Inflammatory macrophage treated with lipopolysaccharide for 4 hours (primary cell): ENCODE measurements at regions not wholly inside any gene's neighbourhood (a gene's known extent, or its start where the extent isn't known, plus 50 kb on each side); places are given as distances from the start of the nearest gene placed in this dataset.
"Not testable (repeated sequence)": the region's sequence is repeated elsewhere in the genome, so short reads cannot be mapped to it uniquely, and the experiment has no call there.

Source experiments
- DNase-seq: peaks from one replicate; pipeline ENCODE4 v3.0.0-alpha.2; 2020

DNA sequence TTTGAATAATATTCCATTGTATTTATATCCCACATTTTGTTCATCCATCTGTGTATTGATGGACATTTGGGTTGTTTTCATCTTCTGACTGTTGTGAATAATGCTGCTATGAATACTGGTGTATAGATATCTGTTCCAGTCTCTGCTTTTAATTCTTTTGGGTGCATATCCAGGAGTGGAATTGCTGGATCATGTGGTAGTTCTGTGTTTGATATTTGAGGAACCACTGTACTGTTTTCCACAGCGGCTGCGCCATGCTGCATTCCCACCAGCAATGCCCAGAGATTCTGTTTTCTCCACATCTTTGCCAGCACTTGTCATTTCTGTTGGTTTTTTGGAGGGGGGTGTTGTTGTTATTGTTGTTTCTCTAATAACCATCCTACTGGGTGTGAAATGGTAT is 131.6 kb upstream of the KIF26B start:
- no peak for DNase-seq

DNA sequence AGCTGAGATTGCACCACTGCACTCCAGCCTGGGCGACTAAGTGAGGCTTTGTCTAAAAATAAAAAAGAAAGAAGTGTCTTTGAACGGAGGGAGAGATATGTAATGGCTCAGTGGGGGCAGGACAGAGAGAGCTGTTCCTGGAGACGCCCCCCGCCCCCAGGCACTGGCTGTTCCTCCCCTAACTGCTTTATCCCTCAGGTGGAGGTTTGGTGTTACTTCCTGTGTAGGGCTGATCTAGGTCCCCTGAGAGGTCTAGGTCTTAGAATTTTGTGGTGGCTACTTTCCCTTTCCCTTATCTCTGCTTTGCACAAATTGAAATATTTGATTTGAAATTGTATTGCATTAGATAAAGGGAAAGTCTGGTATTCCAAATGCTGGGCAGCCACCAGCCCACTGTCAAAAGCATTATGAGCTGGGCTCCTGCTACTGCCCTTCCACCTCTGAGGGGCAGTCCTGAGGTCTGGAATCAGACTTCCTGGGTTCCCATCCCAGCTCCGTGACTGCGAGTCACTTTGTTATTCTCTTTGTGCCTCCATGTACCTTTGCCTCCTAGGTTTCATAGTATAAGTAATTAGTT is 134.8 kb upstream of the KIF26B start:
- peak; percentile 8 for DNase-seq

DNA sequence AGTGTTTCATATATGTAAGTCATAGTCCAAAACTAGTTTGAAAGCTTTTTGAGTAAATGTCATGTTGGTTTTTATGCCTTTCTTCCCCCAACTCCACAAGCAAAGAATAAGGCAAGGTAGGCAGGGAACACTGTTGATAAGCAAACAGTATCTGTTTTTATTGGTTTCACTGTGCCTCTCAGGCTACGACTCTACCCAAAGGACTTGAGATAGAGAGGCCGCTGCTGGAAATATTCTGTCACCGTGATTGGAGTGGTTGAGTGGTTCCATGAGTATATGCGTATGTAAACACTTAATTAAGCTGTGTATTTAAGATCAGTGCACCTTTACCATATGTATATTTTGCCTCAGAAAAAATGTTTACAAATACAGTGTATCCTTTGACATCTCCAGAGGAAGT is 138.1 kb upstream of the KIF26B start:
- no peak for DNase-seq

DNA sequence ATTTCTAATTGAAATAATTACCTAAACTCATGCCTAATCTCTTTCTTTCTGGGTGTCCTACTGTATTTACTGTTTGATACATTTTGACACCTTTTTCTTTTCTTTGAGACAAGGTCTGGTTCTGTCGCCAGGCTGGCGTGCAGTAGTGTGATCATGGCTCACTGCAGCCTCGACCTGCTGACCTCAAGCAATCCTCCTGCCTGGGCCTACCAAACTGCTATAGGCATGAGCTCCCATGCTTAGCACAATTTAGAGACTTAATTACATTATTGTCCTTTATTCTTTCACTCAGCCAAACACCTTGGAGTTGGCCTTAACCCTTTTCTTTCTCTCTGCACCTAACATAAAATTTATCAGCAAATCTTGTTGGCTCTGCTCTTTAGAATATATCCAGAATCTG is 139.8 kb upstream of the KIF26B start:
- DNase-seq, result no peak

DNA sequence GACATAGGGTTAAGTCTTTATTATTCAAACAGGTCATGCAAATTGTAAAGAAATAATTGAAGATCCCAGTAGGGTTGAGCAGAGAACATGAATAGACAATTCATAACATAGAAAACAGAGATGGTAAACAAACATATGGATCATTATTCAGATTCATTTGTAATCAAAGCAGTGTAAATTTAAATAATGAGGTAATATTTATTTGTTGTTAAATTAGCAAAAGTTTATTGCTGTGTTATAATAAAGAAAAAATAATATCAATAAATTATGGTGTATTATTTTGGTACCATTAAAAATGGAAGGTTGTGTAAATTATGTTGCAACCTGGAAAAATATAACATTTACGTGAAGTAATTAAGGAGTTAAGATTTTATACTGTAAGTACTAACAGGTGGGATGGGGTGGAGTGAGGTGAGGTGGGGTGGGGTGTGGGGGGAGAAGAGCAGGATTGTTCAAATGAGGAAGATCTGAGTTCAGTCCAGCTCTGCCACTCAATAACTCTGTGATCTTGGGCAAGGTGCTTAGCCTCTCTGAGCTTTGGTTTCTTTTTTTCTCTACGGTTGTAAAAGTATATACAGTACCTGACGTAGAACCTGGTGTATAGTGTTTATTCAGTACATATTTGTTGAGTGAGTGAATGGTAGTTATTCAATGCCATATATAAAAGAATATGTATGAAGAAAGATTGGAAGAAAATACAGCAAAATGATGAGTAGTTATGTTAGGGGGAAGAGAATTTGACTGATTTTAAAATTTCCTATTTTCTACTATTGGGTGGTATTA is 140.3 kb upstream of the KIF26B start:
- DNase-seq, result no peak

DNA sequence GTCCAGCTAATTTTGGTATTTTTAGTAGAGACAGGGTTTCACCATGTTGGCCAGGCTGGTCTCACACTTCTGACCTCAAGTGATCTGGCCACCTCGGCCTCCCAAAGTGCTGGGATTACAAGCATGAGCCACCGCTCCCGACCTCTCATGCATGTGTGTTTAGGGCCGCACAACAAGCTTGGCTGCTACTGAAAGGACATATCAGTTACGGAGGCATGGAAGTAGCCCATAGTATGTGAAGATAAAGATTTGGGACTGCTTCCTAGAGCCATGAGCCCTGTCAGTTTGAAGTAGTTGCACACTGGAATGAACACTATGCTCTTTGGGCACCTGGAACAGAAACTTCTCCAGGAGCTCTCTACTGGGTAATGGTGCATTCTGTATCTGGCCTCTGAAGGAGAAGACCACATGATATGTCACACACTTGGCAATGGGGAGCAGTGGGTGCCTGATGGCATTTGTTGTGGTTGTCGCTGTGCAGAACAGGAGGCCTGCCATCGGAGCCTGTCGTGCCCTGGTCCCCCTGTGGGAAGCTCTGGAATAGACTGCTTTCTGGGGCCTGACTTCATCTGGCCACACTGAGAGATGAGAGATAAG is 144.7 kb upstream of the KIF26B start:
- no peak for DNase-seq

DNA sequence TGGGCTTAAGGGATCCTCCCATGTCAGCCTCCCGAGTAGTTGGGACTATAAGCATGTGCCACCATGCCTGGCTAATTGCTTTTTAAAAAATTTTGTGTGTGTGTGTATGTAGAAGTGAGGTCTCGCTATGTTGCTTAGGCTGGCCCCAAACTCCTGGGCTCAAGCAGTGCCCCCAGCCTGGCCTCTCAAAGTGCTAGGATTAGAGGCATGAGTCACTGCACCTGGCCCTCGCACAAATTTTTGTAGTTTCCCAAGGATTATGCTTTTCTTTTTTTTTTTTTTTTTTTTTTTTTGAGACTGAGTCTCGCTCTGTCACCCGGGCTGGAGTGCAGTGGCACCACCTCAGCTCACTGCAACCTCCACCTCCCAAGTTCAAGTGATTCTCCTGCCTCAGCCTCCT is 144.4 kb upstream of the HNRNPU start:
- no peak for DNase-seq

DNA sequence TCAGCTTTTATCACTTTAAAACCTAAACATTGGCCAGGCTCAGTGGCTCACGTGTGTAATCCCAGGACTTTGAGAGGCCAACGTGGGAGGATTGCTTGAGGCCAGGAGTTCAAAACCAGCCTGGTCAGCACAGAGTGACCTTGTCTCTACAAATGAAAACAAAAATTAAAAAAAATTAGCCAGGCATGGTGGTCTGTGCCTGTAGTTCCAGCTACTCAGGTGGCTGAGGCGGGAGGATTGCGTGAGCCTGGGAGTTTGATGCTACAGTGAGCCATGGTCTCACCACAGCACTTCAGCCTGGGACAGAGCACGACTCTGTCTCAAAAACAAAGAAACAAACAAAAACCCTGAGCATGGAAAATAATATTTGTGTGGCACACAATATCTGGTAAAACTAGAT is 143.5 kb upstream of the HNRNPU start:
- DNase-seq, result no peak

DNA sequence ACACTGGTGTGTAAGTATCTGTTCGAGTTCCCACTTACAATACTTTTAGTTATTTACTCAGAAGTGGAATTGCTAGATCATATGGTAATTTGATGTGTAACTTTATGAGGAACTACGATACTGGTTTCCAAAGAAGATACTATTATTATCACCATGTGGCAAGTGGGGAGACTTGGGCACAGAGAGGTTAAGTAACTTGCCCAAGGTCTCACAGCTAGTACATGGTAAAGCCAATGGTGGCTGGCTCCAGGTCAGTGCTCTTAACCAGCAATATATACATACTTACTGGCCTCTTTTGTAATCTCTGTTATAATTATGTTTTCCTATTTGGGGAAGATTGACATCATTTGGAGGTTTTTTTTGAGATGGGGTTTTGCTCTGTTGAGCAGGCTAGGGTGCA is 138.9 kb upstream of the HNRNPU start:
- peak; percentile 18 for DNase-seq

DNA sequence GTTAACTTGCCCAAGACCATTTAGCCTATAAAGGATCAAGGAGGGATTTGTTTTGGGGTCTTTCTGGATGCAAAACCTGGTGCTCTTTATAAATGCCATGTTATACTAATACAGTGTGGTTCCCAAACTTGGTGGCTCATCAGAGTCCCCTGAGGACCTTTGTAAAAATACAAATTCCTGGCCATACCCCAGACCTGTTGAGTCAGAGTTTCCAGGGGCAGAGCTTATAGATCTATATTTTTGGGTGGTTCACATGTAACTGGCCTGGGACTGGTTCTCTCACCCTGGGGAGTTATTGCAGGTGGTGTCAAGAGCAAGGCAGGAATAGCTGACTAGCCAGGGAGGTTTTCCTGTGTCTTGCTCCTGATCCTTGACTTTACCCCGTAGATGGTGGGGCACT is 136.9 kb upstream of the HNRNPU start:
- DNase-seq, result no peak

DNA sequence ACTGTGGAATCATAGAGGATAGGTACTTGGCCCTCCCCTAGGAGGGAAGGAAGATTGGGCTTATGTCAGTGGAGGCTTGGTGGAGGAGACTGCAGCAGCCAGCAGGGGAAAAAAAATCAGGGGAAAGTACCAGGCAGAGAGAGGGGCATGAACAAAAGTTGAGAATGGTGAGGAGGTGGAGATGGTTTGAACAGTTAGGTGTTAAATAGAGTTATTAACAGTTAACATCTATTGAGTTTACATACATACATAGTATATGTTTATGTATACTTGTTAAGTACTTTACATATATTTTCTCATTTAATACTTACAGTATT is 136.5 kb upstream of the HNRNPU start:
- no peak for DNase-seq

DNA sequence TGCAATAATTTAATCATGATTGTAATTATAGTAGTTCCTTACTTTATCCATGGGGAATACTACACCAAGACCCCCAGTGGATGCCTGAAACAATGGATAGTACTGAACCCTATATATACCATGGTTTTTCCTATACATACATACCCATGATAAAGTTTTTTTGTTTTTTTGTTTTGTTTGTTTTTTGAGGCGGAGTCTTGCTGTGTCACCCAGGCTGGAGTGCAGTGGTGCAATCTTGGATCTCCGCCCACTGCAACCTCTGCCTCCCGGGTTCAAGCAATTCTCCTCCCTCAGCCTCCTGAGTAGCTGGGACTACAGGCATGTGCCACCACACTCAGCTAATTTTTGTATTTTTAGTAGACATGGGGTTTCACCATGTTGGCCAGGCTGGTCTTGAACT is 135.3 kb upstream of the HNRNPU start:
- not testable (repeated sequence) for DNase-seq

DNA sequence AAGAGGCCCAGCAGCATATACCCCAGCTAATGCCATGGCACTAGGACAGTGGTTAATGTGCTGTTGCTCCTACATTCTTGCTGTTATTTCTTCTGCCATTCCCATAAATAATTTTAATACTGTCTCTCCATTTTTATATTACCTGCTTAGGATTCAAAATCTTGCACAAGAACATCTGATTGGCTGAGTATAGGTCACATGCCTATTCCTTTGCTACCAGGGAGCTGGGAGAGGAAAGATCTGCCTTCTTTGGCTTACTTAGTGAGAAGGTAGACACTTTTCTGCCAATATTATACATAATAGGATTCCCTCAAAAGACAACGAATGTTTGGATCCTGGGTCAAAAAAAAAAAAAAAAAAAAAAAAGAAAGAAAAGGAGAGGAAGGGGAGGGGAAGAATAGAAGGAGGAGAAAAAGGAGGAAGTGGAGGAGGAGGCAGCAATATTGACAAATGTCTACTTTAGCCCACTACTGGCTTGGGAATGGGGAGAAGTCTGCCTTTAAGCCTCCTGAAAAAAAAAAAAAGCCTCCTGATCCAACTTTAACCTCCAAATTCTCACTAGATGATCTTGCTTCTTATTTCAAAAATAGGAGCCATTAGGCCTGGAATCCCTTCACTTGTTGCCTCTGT is 134.5 kb upstream of the HNRNPU start:
- DNase-seq, result no peak

DNA sequence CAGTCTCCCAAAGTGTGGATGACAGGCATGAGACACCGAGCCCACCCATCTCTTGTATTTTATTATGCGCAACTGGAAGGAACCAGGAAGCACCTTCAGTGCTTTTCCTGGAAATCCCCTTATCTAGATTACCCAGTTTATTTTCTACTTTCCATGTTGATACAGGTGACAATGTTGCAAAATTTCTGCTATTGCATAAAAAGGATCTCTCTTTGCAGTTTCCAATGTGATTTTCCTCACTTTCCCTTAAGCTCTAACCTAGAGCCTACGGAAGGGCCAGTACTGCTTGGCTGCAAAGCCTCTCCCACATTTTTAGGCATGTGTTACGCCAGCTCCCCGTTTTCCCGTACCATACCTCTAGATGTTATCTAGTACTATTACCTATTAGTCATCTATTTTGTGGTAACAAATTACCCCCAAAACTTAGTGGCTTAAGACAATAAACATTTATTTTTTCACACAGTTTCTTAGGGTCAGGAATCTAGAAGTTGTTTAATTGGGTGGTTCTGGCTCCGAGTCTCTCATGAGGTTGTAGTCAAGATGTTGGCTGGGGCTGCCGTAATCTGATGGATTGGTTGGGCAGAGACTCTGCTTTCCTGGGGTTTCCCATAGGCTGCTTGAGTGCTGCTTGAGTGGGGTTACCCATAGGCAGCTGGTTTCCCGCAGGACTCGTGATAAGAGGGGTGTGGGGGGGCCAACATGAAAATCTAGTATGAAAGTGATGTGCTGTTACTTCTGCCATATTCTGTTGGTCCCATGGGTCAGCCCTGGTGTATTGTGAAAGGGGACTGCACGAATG is 131.5 kb upstream of the HNRNPU start:
- no peak for DNase-seq

DNA sequence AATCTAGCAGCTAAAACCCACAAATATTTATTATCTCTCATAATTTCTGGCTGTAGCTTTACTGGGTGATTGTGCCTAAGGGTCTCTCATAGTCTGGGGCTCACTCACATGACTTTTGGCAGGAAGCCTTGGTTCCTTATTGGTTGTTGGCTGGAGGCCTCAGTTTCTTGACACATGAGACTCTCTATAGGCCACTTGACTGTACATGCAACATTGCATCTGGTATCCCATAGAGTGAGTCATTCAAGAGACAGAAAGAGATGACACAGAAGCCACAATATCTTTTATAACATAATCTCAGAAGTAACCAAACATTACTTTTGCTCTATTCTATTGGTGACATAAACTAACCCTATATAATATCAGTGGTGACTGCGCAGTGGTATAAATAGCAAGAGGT is 128.5 kb upstream of the HNRNPU start:
- no peak for DNase-seq

DNA sequence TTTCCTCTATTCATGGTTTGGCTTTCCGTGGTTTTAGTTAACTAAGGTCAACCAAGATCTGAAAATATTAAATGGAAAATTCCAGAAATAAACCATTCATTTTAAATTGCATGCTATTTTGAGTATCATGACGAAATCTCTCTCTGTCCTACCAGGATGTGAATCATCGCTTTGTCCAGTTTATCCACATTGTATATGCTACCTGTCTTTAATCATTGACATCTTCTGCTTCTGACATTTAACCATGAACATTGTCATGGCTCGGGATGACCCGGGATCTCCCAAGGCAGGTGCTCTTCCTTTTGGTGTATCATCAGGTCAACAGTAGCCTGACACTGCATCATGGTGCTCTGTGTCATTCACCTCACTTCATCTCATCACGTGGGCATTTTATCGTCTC is 125.5 kb upstream of the HNRNPU start:
- DNase-seq, result no peak

DNA sequence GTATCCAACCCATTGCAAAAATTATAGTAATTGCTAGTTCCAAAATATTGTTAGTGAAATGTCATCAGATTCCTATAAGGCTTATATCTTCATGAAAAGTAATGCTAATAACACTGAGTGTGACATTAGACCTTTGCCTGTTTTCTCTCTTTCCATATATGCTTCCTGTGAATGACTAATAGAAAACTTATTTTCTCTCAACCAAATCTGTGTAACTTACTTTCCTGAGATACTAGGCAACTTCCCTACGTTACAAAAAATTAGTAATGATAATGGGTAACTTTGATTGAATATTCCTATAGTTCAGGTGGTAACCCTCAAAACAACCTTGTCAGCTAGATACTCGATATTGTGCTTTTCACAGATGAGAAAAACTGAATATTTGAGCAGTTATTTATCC is 124.2 kb upstream of the HNRNPU start:
- no peak for DNase-seq

DNA sequence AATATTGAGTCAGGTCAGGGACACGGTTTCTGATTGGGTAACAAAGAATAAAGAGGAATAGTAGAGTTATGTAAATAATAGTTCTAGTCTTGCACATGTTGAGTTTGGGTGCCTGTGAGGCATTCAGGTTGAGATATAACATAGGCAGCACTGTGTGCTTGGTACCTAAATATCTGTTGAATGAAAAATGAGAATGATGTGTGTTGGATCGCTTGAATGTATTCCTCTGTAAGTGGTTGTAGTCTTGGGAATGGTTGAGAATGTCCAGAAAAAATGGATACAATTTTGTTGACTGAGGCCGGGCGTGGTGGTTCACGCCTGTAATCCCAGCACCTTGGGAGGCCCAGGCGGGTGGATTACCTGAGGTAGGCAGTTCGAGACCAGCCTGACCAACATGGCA is 116.3 kb upstream of the HNRNPU start:
- DNase-seq, result peak; percentile 35

DNA sequence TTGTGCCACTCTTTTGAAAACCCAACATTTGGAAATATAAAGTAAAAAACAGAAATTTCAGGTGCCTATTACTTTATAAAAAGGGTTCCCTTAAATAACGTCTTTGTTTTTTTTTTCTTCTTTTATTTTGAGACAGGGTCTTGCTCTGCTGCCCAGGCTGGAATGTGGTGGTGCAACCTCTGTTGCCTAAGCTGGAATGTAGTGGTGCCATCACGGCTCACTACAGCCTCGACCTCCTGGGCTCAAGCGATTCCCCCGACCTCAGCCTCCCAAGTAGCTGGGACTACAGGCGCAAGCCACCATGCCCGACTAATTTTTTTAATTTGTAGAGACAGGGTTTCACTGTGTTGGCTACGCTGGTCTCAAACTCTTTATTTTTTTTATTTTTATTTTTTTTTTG is 110.2 kb upstream of the HNRNPU start:
- DNase-seq, result no peak

DNA sequence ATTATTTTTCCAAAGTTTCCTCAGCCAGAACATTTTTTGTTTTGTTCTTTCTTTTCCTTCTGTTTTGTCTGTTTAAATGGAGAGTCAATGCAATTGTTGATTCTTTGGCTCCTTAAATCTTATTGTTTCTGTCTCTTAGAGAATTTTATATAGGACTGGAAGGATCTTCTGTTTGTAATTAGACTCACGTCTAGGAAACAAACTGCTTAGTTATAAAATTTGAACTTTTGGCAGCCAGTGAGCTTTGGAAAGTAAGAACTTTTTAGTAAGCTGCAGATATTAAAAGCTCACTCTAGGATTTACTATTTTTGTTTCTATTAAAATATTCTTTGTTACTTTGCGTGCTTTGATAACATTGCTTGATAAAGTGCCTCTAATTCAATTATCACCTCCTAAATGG is 109.8 kb upstream of the HNRNPU start:
- no peak for DNase-seq

DNA sequence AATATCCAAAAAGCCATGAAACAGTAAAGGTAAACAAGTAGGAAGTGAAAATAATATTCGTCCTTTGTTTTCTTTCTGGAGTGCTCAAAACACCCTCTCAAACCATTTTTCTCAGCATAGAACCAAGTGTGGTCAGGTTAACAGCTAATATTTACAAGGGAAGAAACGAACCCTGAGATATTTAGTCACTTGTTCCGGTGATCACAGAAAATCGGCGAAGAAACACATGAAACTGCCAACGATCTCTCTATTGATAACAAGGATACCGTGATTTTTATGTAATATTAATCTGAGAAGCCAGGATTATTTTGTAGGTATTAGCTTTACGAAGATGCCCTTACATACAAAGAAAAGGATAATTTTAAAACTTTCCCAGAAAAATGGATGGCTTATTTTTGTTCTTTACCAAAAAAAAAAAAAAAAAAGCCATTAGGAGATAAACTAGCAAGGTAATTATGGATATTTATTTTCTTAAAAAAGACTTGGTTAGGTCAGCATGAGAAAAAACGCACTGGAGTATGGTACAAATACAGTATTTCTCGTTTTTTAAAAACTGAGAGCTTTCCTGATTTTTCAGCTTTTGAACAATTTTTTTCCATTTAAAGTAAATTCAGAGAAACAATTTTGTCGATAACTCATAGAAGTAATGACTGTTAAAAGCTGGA is 107.3 kb upstream of the HNRNPU start:
- DNase-seq, result no peak

DNA sequence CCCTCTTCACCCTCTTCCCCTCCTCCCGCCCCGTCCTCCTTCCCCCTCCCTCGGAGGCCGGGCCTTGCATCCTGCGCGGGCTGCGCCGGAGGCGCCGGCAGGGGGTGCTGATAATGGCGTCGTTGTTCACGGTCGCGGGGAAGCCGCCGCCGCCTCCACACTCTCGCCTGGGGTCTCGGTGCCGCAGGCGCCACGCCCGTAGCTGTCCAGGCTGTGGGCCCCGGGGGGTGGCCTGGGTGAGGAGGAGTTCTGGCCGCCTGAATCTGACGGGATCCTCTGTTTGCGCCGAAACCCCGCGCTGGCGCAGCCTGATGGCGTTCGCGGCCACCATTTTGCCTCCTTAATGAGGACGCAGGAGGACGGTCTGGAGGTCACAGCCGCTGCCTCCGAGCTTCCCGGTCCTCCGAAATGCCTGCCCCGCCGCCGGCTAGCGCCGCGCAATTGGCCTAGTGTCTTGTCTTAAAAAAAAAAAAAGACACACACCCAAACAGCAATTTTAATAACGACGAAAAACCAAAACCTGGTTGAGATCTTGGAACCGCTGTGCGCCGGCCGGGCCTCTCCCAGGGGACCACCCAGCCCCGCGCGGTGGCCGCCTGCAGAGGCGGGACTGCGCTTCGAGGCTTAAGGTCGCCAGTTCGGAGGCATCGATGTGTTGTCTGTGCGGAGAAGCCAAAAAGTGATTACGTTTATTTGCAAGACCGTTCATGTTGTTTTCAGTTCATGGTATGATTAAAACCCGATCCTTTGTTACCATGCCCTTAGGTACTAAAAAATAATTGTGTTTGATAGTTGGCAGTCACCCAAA is 106.6 kb upstream of the HNRNPU start:
- DNase-seq, result peak; percentile 93
